GM12892 (cell line): ENCODE measurements at regions not wholly inside any gene's neighbourhood (a gene's known extent, or its start where the extent isn't known, plus 50 kb on each side); places are given as distances from the start of the nearest gene placed in this dataset.
"Not testable (repeated sequence)": the region's sequence is repeated elsewhere in the genome, so short reads cannot be mapped to it uniquely, and the experiment has no call there.

Source experiments
- DNase-seq: peaks from one replicate; pipeline ENCODE4 v3.0.0; 2011; ENCODE audit not compliant: insufficient read length
- FAIRE-seq: peaks from 2 replicates; lab custom pipeline; 2011; peaks lifted over from hg19 to GRCh38; lab: Jason Lieb, UNC
- POLR2A ChIP-seq: IDR thresholded peaks from 2 replicates; pipeline ENCODE4 v1.6.1; 2011; ENCODE audit warnings: low read depth, low read length, control low read depth
- POLR2AphosphoS5 ChIP-seq: IDR thresholded peaks from 2 replicates; pipeline ENCODE4 v1.6.1; 2011; ENCODE audit warnings: low read depth, low read length, control low read depth
- TAF1 ChIP-seq: IDR thresholded peaks from 2 replicates; pipeline ENCODE4 v1.6.1; 2011; ENCODE audit warnings: low read depth, mild to moderate bottlenecking, control low read depth, low read length, borderline replicate concordance

DNA sequence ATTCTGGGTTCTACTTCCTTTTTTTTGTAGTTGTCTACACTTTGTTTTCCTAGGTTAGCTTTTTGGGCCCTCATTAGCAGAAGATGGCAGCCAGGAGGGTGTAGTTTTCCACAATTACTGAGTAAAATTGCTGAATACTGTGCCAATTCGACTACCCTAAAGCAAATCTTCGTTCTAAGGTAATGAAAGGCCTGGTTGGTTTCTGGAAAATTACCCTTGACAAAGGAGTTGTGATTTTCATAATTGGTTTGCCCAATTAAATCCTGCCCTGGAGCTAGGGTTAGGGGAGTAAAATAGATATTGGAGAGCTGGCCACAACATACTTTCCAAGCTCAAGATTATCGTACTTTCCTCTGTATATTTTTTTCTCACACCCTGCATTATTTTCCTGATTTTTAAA, 293.0 kb downstream of the OXSM start:
- no peak for DNase-seq
- TF ChIP-seq POLR2AphosphoS5 (no peak), TAF1 (no peak), POLR2A (no peak)
- FAIRE-seq, result no peak

DNA sequence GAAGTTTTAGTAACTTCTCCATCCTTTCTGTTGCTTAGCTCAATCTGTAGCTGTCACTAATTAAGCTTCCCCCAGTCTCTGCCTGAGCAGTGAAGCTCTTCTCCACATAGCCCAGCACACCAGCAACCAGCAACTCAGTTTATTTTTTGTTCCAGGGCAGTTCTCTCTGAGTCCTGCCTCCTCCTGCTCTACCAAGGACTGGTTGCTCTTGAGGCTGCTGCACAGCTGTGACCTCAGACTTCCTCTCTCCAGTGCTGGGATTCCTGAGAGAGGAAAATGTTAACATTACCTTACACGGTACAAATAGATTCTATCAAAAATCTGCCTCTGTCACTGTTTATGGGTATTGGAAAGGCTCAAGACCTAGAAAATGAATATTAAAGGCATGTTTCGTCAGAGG, 294.7 kb downstream of the OXSM start:
- FAIRE-seq (no peak), DNase-seq (no peak)
- TF ChIP-seq POLR2AphosphoS5 (no peak), TAF1 (no peak), POLR2A (no peak)

DNA sequence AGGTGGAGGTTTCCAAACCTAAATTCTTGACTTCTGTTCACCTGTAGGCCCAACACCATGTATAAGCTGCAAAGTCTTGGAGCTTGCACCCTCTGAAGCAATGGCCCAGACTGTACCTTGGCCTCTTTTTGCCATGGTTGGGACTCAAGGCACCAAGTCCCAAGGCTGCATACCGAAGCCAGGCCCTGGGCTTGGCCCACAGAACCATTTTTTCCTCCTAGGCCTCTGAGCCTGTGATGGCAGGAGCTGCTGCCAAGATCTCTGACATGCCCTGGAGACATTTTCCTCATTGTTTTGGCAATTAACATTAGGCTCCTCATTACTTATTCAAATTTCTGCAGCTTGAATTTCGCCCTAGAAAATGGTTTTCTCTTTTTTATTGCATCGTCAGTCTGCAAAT, 297.9 kb downstream of the OXSM start:
- DNase-seq, result no peak
- FAIRE-seq, result no peak
- TF ChIP-seq TAF1, result no peak
- TF ChIP-seq POLR2A, result no peak
- TF ChIP-seq POLR2AphosphoS5, result no peak

DNA sequence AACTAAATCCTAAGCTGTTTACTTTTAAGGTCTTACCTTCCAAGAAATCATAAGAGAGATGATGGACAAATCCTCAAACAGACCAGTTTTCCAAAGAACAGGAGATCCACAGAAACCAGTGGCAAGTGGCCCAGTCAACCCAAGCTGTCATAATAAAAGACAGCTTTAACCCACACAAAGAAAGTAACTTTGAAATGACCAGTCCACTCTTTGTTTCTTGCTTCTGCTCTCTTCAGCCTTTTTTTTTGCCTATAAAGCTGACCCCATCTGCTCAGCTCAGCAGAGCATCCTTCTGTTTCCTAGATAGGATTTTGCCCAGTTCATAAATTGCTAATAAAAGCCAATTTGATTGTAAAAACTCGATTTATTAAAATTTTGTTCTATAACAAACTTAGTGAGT, 299.4 kb downstream of the OXSM start:
- no peak for TF ChIP-seq POLR2A
- no peak for TF ChIP-seq TAF1
- no peak for TF ChIP-seq POLR2AphosphoS5
- FAIRE-seq (no peak), DNase-seq (no peak)

DNA sequence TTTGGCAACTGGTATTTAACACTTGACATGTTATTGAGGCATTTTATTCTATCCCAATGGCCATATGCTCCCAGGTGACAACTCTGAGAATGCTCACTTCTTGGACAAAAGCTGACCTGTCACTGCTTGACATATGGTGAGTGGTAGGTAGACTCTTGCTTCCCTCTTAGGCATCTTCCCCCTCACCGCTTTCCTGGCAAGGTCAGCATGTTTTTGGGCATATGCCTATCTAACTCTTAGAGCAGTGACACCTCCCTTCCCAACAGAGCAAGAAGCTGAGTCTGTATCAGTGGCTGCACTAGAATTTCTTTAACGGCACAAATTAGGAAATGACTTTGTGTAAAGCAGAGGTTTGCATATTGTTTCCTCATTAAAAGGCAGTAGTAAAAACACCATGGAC, 300.7 kb downstream of the OXSM start:
- FAIRE-seq, result no peak
- no peak for TF ChIP-seq POLR2AphosphoS5
- no peak for TF ChIP-seq TAF1
- TF ChIP-seq POLR2A, result no peak
- no peak for DNase-seq

DNA sequence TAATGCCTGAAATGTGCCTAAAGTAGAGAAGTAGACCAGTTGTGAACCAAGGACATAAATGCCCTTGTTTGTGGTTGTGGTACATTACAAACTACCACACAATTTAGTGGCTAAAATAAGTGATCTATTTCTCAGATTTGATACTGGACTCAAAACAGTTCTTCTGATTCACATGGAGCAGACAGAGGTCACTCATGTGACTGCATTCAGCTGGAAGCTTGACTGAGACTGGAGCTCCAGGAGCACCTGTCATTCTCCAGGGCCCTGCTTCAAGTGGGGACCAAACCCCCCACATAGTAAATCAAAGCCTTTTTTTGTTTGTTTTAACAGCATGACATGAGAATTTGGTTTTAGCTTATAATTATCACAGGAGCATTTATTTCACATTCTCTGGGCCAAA, 301.2 kb downstream of the OXSM start:
- FAIRE-seq (no peak), DNase-seq (no peak)
- TF ChIP-seq POLR2A, result no peak
- TF ChIP-seq POLR2AphosphoS5, result no peak
- TF ChIP-seq TAF1, result no peak

DNA sequence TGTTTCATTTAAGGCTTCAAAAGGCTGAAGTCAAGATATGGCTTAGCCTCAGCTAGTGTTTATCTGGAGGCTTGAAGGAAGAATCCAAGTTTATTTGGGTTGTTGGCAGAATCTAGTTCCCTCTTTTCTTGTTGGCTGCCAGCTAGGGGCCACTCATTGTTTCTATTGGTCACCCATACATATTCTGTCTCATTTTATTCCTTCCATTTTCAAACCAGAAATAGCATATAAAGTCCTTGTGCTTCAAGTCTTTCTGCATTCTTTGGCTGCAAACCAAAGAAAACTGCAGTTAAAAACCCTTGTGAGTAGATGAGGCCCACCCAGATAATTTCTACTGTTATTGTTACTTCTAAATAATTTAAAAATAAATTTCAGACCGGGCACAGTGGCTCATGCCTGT, 301.7 kb downstream of the OXSM start:
- DNase-seq, result no peak
- no peak for FAIRE-seq
- TF ChIP-seq TAF1, result no peak
- no peak for TF ChIP-seq POLR2A
- TF ChIP-seq POLR2AphosphoS5, result no peak

DNA sequence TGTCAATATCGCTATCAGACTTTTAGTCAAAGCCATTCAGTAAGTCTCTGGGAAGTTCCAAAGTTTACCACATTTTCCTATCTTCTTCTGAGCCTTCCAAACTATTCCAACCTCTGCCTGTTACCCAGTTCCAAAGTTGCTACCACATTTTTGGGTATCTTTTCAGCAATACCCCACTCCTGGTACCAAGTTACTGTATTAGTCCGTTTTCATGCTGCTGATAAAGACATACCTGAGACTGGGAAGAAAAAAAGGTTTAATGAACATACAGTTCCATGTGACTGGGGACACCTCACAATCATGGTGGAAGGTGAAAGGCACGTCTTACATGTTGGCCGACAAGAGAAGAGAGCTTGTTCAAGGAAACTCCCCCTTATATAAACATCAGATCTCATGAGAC, 307.2 kb downstream of the OXSM start:
- FAIRE-seq, result not testable (repeated sequence)

DNA sequence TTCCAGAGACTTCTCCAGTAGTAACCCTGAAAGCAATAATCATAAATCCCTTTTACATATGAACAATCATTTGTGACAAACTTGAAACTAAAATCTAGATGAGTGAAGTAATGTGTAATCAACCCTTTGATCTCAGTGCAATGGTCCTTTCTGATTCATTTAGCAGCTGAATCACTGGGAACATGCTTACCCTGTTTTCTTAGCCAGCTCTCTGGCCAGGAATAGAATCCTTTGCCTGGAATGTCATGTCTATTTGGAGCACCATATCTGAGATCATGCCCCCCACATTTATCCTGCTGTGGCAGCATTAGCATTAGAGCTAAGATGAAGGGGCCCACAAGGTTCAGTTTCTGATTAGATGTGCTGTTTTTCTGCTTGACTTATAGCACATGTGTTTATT, 309.8 kb downstream of the OXSM start:
- no peak for DNase-seq
- TF ChIP-seq POLR2A (no peak), POLR2AphosphoS5 (no peak), TAF1 (no peak)
- FAIRE-seq, result no peak

More for the DNA sequence above, 307.2 kb downstream of the OXSM start:
- not testable (repeated sequence) for DNase-seq

DNA sequence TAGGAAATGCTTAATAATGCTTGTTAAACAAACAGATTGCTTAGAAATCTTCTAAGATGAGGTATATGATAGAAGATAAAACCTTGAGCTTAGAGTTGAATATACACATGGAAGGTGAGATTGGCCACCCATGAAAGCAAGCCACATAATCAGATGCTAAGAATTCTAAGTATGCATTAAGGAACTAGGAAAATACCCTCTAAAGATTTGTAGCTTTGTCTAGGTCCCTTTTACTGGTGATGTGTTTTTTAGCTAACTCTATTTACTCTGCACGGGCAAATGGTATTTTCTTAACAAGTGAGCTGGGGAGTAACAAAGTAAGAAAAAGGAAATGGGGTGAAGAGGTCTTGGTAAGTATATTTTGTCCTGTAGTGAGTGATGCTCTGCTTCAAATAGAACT, 310.3 kb downstream of the OXSM start:
- FAIRE-seq, result no peak
- TF ChIP-seq POLR2AphosphoS5, result no peak
- no peak for TF ChIP-seq TAF1
- TF ChIP-seq POLR2A, result no peak
- DNase-seq, result no peak

DNA sequence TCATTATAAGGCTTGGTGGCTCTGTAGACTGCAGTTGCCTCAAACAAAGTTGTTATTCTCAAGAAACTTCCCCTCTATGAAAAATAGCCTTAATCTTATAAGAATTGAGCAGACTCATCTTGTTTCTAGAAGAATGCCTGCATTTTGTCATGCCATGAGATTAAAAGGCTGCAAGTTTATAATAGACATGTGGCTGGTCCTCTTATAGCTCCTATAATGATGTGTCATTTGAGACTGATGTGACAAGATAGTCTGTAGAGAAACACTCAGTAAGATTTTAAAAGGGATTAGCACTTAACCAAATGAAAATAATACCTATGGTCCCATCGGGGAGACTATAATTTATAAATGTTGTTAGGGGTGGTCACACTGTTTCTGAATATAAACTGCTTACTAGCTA, 312.5 kb downstream of the OXSM start:
- DNase-seq (no peak), FAIRE-seq (no peak)
- no peak for TF ChIP-seq POLR2A
- no peak for TF ChIP-seq POLR2AphosphoS5
- no peak for TF ChIP-seq TAF1

DNA sequence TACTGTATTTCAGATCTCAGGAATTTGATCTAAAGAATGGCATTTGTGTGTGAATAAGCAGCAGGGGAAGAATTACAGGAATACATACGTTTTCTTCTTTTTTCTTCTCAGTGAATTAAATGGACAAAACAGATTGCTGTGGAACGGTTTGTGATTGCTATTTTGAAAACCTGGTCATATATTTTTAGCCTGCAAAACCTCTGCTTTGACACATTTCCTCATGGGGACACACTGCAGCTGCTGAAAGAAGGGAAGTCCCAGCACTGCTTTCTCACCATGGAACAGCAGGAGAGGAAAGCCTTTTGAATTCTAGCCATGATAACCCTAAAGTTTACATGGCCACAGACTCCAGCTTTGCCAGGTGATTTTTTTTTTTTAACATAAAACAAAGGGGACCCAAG, 315.0 kb downstream of the OXSM start:
- DNase-seq (no peak), FAIRE-seq (no peak)
- no peak for TF ChIP-seq TAF1
- TF ChIP-seq POLR2AphosphoS5, result no peak
- TF ChIP-seq POLR2A, result no peak

DNA sequence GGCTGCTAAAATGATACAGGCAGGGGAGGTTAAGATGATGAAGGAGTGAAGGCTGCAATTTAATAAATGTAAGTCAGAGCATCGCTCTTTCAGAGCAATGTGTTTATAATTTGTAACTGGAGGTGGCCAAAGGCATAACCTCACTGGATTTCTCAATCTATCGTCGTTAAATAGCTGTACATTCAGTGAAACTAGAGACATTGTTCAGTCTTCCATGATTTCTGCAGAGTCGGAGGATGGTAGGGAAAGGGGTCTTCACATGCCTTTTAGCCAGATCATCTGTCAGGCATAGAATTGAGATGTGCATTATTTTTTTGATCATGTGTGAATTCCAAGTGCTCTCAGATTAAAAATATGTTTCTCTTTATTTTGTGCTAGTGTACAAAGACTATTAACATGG, 315.4 kb downstream of the OXSM start:
- no peak for DNase-seq
- FAIRE-seq, result no peak
- TF ChIP-seq POLR2AphosphoS5 (no peak), TAF1 (no peak), POLR2A (no peak)
